K562 (cell line): ENCODE measurements at regions not wholly inside any gene's neighbourhood (a gene's known extent, or its start where the extent isn't known, plus 50 kb on each side); places are given as distances from the start of the nearest gene placed in this dataset.

Source experiments
- ATAC-seq: fragments of 200-7000 bp; cut with Tn5 transposase; 3 replicates; pipeline ENCODE4 v1.9.1; 2020; ENCODE audit warnings: moderate library complexity
- BruUV-seq: library from RNA; stranded (reverse); fragments of 400-500 nt; replicated peaks from 2 replicates; lab custom pipeline; 2021; lab: Mats Ljungman, UMichigan
- CTCF ChIA-PET: fragments of 300-600 bp; formaldehyde crosslinking; extraction: SDS; loops from one replicate; lab custom pipeline; 2021; ENCODE audit warnings: low intra/inter-chr PET ratio; lab: Yijun Ruan, JAX
- POLR2A ChIA-PET: fragments of 300-600, 350-650 bp; sonication (Branson Sonifier 250); formaldehyde crosslinking; extraction: SDS; loops from one replicate; lab custom pipeline; 2021; ENCODE audit warnings: antibody characterized with exemption, inconsistent platforms; lab: Yijun Ruan, JAX
- DNase-seq, 4 experiments: peaks; one replicate each; pipeline versions ENCODE4 v3.0.0 to v3.0.0-alpha.2; 2011 to 2018; ENCODE audit warnings: low spot score in 3 of 4, mixed read lengths in 3 of 4; ENCODE audit errors: extremely low read depth in 1 of 4
- FAIRE-seq: peaks from 2 replicates; lab custom pipeline; 2011; peaks lifted over from hg19 to GRCh38; lab: Jason Lieb, UNC
- H2AFZ ChIP-seq: 2 replicates; pipeline ENCODE4 v1.6.0; 2011; ENCODE audit warnings: low read depth, low read length, control low read depth, inconsistent platforms
- H3K27ac ChIP-seq: fragments of 200-600 bp; 3 replicates; pipeline ENCODE4 v1.8.0; 2011; ENCODE audit warnings: low read depth, mild to moderate bottlenecking, control low read depth, inconsistent platforms, low read length, moderate library complexity, mixed read lengths; ENCODE audit errors: extremely low read depth
- H3K27me3 ChIP-seq, 2 experiments: fragments of 300-600 bp in 1 of 2; 2 replicates in 1 of 2; 3 replicates in 1 of 2; pipeline versions ENCODE4 v1.6.0 to v1.8.0; 2011; ENCODE audit warnings: inconsistent platforms in 2 of 2, low read length in 2 of 2, mild to moderate bottlenecking in 1 of 2, mixed read lengths in 1 of 2, moderate library complexity in 1 of 2; ENCODE audit not compliant: control insufficient read depth in 2 of 2, insufficient read depth in 2 of 2
- H3K36me3 ChIP-seq: fragments of 300-600 bp; 3 replicates; pipeline ENCODE4 v1.8.0; 2011; ENCODE audit warnings: mild to moderate bottlenecking, low read length, inconsistent platforms; ENCODE audit not compliant: control insufficient read depth, insufficient read depth
- H3K4me1 ChIP-seq, 2 experiments: fragments of 200-600 bp in 1 of 2; replicated peaks in 1 of 2; 2 replicates in 1 of 2; 3 replicates in 1 of 2; pipeline versions ENCODE4 v1.5.1 to v1.8.0; 2011; ENCODE audit warnings: inconsistent platforms in 2 of 2, low read length in 2 of 2, mild to moderate bottlenecking in 1 of 2, mixed read lengths in 1 of 2, moderate library complexity in 1 of 2; ENCODE audit not compliant: control insufficient read depth in 2 of 2, insufficient read depth in 2 of 2
- H3K4me2 ChIP-seq: 2 replicates; pipeline ENCODE4 v1.6.1; 2011; ENCODE audit warnings: low read length, control low read depth, inconsistent platforms, mixed read lengths; ENCODE audit not compliant: insufficient read depth
- H3K4me3 ChIP-seq: fragments of 200-600 bp; sonication (generic), shearing (Covaris generic); 2 replicates; pipeline ENCODE4 v1.5.1; 2016; ENCODE audit warnings: control low read depth, inconsistent platforms
- H3K79me2 ChIP-seq: fragments of 200-600 bp; 3 replicates; pipeline ENCODE4 v1.8.0; 2011; ENCODE audit warnings: low read length, inconsistent platforms; ENCODE audit not compliant: control insufficient read depth, insufficient read depth
- H3K9ac ChIP-seq, 2 experiments: 2 replicates each; pipeline versions ENCODE4 v1.6.0 to v1.6.1; 2011; ENCODE audit warnings: low read depth in 2 of 2, low read length in 2 of 2, control low read depth in 1 of 2, inconsistent platforms in 1 of 2, mild to moderate bottlenecking in 1 of 2, mixed read lengths in 1 of 2; ENCODE audit not compliant: insufficient read depth in 1 of 2
- H3K9me1 ChIP-seq: one replicate; pipeline ENCODE4 v1.6.0; 2011; ENCODE audit warnings: inconsistent platforms, mild to moderate bottlenecking, low read length, moderate library complexity; ENCODE audit not compliant: control insufficient read depth, insufficient read depth
- H3K9me3 ChIP-seq: replicated peaks from 2 replicates; pipeline ENCODE4 v1.5.1; 2011; ENCODE audit warnings: low read depth, low read length, inconsistent platforms; ENCODE audit not compliant: control insufficient read depth, insufficient read depth
- H4K20me1 ChIP-seq: replicated peaks from 2 replicates; pipeline ENCODE4 v1.6.1; 2011; ENCODE audit warnings: low read length, inconsistent platforms, mixed read lengths; ENCODE audit not compliant: control insufficient read depth, insufficient read depth
- EZH2 ChIP-seq: IDR thresholded peaks from 2 replicates; pipeline ENCODE4 v1.6.1; 2012; ENCODE audit warnings: low read depth, mild to moderate bottlenecking, inconsistent platforms, low read length, borderline replicate concordance
- SIN3B ChIP-seq: fragments of 450-650 bp; IDR thresholded peaks from 2 replicates; pipeline ENCODE4 v1.6.1; 2017; ENCODE audit warnings: low read depth, mild to moderate bottlenecking, moderate library complexity
- ZNF263 ChIP-seq: sonication (generic); formaldehyde crosslinking; IDR thresholded peaks from 2 replicates; pipeline ENCODE4 v1.8.0; 2022; ENCODE audit warnings: mild to moderate bottlenecking, missing genetic modification reagents, borderline replicate concordance
- WGBS: fragments of 100-300 bp; shearing (Covaris generic); methylation state at CpG from one replicate; pipeline ENCODE4 v1.1.6; 2016; ENCODE audit warnings: low coverage, mixed read lengths; ENCODE audit not compliant: insufficient coverage; ENCODE audit errors: missing lambda C conversion rate; 5-methylcytosine and 5-hydroxymethylcytosine counted together
- in situ Hi-C: fragments of 300-500 bp; cut with MboI; formaldehyde crosslinking; loops from 4 replicates; pipeline ENCODE4 v1.15.0; 2018; ENCODE audit warnings: inconsistent platforms, mixed read lengths
- intact Hi-C: fragments of 100-400 bp; cut with micrococcal nuclease; formaldehyde crosslinking; loops from 2 replicates; pipeline ENCODE4 v1.14.2; 2022
- TF ChIP-seq, protein P1 (sequence below): fragments of 250-450 bp; sonication (Bioruptor Pico); IDR thresholded peaks from 2 replicates; pipeline ENCODE4 v1.5.1; 2021; ENCODE audit warnings: mild to moderate bottlenecking

DNA sequence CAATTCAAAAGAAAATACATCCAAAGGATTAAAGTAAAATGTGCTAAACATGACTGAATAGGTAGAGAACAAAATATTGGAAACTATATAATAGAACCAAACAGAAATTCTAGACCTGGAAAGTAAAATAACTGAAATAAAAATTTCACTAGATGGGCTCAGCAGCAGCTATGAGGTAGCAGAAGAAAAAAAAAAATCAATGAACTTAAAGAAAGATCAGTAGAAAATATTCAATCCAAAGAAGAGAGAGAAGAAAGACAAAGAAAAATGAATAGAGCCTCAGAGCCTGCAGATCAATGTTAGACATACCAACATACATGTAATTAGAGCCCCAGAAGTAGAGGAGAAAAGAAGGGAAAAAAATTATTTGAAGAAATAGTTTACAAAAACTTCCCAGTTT is 129.6 kb upstream of the RNF32 start (continued):
- TF ChIP-seq, protein P1, sequence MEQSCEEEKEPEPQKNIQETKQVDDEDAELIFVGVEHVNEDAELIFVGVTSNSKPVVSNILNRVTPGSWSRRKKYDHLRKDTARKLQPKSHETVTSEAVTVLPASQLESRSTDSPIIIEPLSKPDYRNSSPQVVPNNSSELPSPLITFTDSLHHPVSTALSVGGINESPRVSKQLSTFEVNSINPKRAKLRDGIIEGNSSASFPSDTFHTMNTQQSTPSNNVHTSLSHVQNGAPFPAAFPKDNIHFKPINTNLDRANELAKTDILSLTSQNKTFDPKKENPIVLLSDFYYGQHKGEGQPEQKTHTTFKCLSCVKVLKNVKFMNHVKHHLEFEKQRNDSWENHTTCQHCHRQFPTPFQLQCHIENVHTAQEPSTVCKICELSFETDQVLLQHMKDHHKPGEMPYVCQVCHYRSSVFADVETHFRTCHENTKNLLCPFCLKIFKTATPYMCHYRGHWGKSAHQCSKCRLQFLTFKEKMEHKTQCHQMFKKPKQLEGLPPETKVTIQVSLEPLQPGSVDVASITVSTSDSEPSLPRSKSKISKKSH (CRISPR knock-in tag): 0 out of 2 replicates have a peak, but pooled peaks have one; percentile 46
- TF ChIP-seq SIN3B (no peak), EZH2 (no peak)

DNA sequence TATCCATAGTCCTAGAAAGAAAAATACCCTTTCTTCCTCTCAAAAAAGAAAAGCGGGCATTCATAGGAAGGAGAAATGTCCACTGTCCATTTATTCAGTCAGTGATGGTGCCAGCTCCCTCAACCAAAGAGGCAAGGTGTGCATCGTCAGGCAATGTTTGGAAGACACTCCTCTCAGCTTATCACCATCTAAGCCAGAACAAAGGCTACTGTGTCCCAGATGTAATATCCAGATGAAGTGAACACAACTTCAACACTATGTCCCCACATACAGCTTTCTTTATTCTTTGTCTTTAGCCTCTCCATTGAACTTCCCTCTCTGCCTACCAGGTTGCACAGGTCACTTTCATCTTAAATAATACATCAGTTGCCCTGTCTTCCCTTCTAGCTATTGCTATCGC is 131.4 kb upstream of the RNF32 start:
- POLR2A ChIA-PET: interaction anchor here (0.8 kb wide), 1 partner anchor 376 kb away, joined by 3 read pairs; no protein-coding TSS in a partner anchor
- Histone ChIP-seq H3K27ac (no peak overlapping the region), H3K9me1 (no peaks in the 10 kb centered on the region), H3K36me3 (no peaks in the 10 kb centered on the region), H3K4me3 (no peak overlapping the region), H3K27me3 (peaks cover 29 to 44% of the 10 kb centered on the region in 2 experiments), H3K4me2 (no peak overlapping the region), H3K9ac (no peak overlapping the region), H2AFZ (no peak overlapping the region), H3K79me2 (no peaks in the 10 kb centered on the region), H3K4me1 (no peaks in the 10 kb centered on the region), H4K20me1 (no peaks in the 10 kb centered on the region), H3K9me3 (no peaks in the 10 kb centered on the region)
- DNase-seq: no peak
- in situ Hi-C loops: no loop called here
- 1% methylated on average over 3 of the region's 3 CpGs for WGBS
- TF ChIP-seq ZNF263 (CRISPR knock-in tag): no peak
- intact Hi-C loops: no loop called here
- CTCF ChIA-PET: no interaction called here
- no TSS peak for BruUV-seq
- FAIRE-seq: peak; percentile 11
- ATAC-seq: no peak
